SK-N-SH (cell line): ENCODE measurements at regions not wholly inside any gene's neighbourhood (a gene's known extent, or its start where the extent isn't known, plus 50 kb on each side); places are given as distances from the start of the nearest gene placed in this dataset.

ENCODE experiments used
- CTCF ChIA-PET: fragments of 300-600, 350-600 bp; formaldehyde crosslinking; extraction: SDS; loops from one replicate; lab custom pipeline; 2021; lab: Yijun Ruan, JAX
- POLR2A ChIA-PET: fragments of 350-600 bp; sonication (Branson Sonifier 250); formaldehyde crosslinking; extraction: SDS; loops from one replicate; lab custom pipeline; 2020; ENCODE audit warnings: antibody characterized with exemption, inconsistent platforms; lab: Yijun Ruan, JAX
- DNase-seq: peaks from one replicate; pipeline ENCODE4 v3.0.0; 2012
- H2AFZ ChIP-seq: fragments of 200-600 bp; sonication (generic); 2 replicates; pipeline ENCODE4 v1.8.1; 2016; ENCODE audit warnings: antibody characterized with exemption, mild to moderate bottlenecking, low read depth
- H3F3A ChIP-seq: fragments of 200-600 bp; sonication (generic); replicated peaks from 2 replicates; pipeline ENCODE3; 2016; ENCODE audit warnings: antibody characterized with exemption, mild to moderate bottlenecking; ENCODE audit not compliant: insufficient read depth
- H3K27ac ChIP-seq, 2 experiments: fragments of 200-500 bp in 1 of 2; fragments of 200-600 bp in 1 of 2; sonication (Bioruptor generic) in 1 of 2; sonication (generic), shearing (Covaris generic) in 1 of 2; 2 replicates each; pipeline versions ENCODE4 v1.5.1 to v1.6.1; 2014 to 2016; ENCODE audit warnings: low read depth in 2 of 2, inconsistent platforms in 1 of 2, low read length in 1 of 2, mild to moderate bottlenecking in 1 of 2, mixed read lengths in 1 of 2
- H3K27me3 ChIP-seq: fragments of 200-600 bp; sonication (generic), shearing (Covaris generic); 2 replicates; pipeline ENCODE4 v1.6.1; 2016; ENCODE audit warnings: mixed run types; ENCODE audit not compliant: insufficient read depth
- H3K36me3 ChIP-seq, 2 experiments: fragments of 200-500 bp in 1 of 2; fragments of 200-600 bp in 1 of 2; sonication (Bioruptor generic) in 1 of 2; sonication (generic) in 1 of 2; replicated peaks in 1 of 2; 2 replicates each; pipeline versions ENCODE3 to v1.5.1; 2014 to 2016; ENCODE audit warnings: low read length in 1 of 2, mild to moderate bottlenecking in 1 of 2; ENCODE audit not compliant: insufficient read depth in 2 of 2, control insufficient read depth in 1 of 2
- H3K4me1 ChIP-seq, 2 experiments: fragments of 200-500 bp in 1 of 2; fragments of 200-600 bp in 1 of 2; sonication (Bioruptor generic) in 1 of 2; sonication (generic), shearing (Covaris generic) in 1 of 2; 2 replicates each; pipeline versions ENCODE4 v1.5.1 to v1.6.1; 2014 to 2016; ENCODE audit warnings: low read depth in 1 of 2, low read length in 1 of 2, mixed run types in 1 of 2; ENCODE audit not compliant: insufficient read depth in 2 of 2, control insufficient read depth in 1 of 2
- H3K4me2 ChIP-seq: fragments of 200-600 bp; sonication (generic), shearing (Covaris generic); 2 replicates; pipeline ENCODE4 v1.6.1; 2017; ENCODE audit warnings: mixed run types
- H3K4me3 ChIP-seq, 2 experiments: fragments of 200-500 bp in 1 of 2; fragments of 200-600 bp in 1 of 2; sonication (Bioruptor generic) in 1 of 2; sonication (generic), shearing (Covaris generic) in 1 of 2; 2 replicates each; pipeline versions ENCODE4 v1.5.1 to v1.8.1; 2014 to 2016; ENCODE audit warnings: low read depth in 2 of 2, inconsistent platforms in 1 of 2, low read length in 1 of 2, mild to moderate bottlenecking in 1 of 2, mixed read lengths in 1 of 2, moderate library complexity in 1 of 2
- H3K79me2 ChIP-seq: fragments of 200-600 bp; sonication (generic); 2 replicates; pipeline ENCODE4 v1.8.1; 2017; ENCODE audit warnings: mild to moderate bottlenecking; ENCODE audit not compliant: insufficient read depth
- H3K9ac ChIP-seq: fragments of 200-600 bp; sonication (generic); 2 replicates; pipeline ENCODE4 v1.6.1; 2017; ENCODE audit warnings: mixed run types
- H3K9me2 ChIP-seq: fragments of 200-600 bp; sonication (generic); 2 replicates; pipeline ENCODE4 v1.6.1; 2017; ENCODE audit warnings: mixed run types
- H3K9me3 ChIP-seq: fragments of 200-600 bp; sonication (generic); 2 replicates; pipeline ENCODE4 v1.6.1; 2017; ENCODE audit warnings: mixed run types, mild to moderate bottlenecking, moderate library complexity
- H4K20me1 ChIP-seq: fragments of 200-600 bp; sonication (generic); 2 replicates; pipeline ENCODE4 v1.6.1; 2017; ENCODE audit warnings: mild to moderate bottlenecking, mixed run types; ENCODE audit not compliant: insufficient read depth
- CTCF ChIP-seq: fragments of 200-600 bp; sonication (generic); IDR thresholded peaks from 2 replicates; pipeline ENCODE4 v1.6.1; 2017; ENCODE audit warnings: antibody characterized with exemption, mild to moderate bottlenecking, moderate library complexity
- EP300 ChIP-seq, 2 experiments: IDR thresholded peaks; 2 replicates each; pipeline versions ENCODE4 v1.4.0 to v1.6.1; 2012; ENCODE audit warnings: borderline replicate concordance in 1 of 2, low read depth in 1 of 2, low read length in 1 of 2
- GABPA ChIP-seq: IDR thresholded peaks from 2 replicates; pipeline ENCODE4 v1.4.0; 2012; ENCODE audit warnings: low read depth, mild to moderate bottlenecking
- GATA2 ChIP-seq: sonication (generic); formaldehyde crosslinking; IDR thresholded peaks from 2 replicates; pipeline ENCODE4 v1.5.0; 2020; ENCODE audit warnings: mild to moderate bottlenecking, missing genetic modification reagents
- MAX ChIP-seq: IDR thresholded peaks from 2 replicates; pipeline ENCODE4 v1.4.0; 2012; ENCODE audit warnings: low read depth
- MEF2A ChIP-seq: IDR thresholded peaks from 2 replicates; pipeline ENCODE4 v1.4.0; 2012; ENCODE audit warnings: low read depth, borderline replicate concordance
- MXI1 ChIP-seq: IDR thresholded peaks from 2 replicates; pipeline ENCODE4 v1.6.1; 2012; ENCODE audit warnings: mild to moderate bottlenecking, low read depth, low read length, improper control_type of control experiment
- NRF1 ChIP-seq: IDR thresholded peaks from 2 replicates; pipeline ENCODE4 v1.6.1; 2012; ENCODE audit warnings: low read depth, mild to moderate bottlenecking, low read length
- REST ChIP-seq: IDR thresholded peaks from 2 replicates; pipeline ENCODE4 v1.6.1; 2012; ENCODE audit warnings: mild to moderate bottlenecking, low read depth, low read length, moderate library complexity
- SIN3A ChIP-seq: IDR thresholded peaks from 2 replicates; pipeline ENCODE4 v1.6.1; 2012; ENCODE audit warnings: low read depth, mild to moderate bottlenecking, low read length, moderate library complexity, borderline replicate concordance
- TAF1 ChIP-seq: IDR thresholded peaks from 2 replicates; pipeline ENCODE4 v1.6.1; 2012; ENCODE audit warnings: low read depth, mild to moderate bottlenecking, low read length, moderate library complexity, borderline replicate concordance
- TEAD4 ChIP-seq: IDR thresholded peaks from 2 replicates; pipeline ENCODE4 v1.4.0; 2012; ENCODE audit warnings: mild to moderate bottlenecking, borderline replicate concordance; ENCODE audit not compliant: insufficient read depth
- USF2 ChIP-seq: fragments of 150-350 bp; IDR thresholded peaks from 2 replicates; pipeline ENCODE4 v1.6.1; 2017; ENCODE audit warnings: antibody characterized with exemption, low read length, low read depth, borderline replicate concordance
- YY1 ChIP-seq: IDR thresholded peaks from 2 replicates; pipeline ENCODE4 v1.4.0; 2012; ENCODE audit warnings: low read depth, mild to moderate bottlenecking
- WGBS: methylation state at CpG from one replicate; pipeline ENCODE4 v1.1.6; 2017; ENCODE audit warnings: low lambda C conversion rate; 5-methylcytosine and 5-hydroxymethylcytosine counted together

GRCh38 chr1:223460566-223461189, 67.5 kb downstream of the CCDC185 start (continued):
- TF ChIP-seq REST (no peak), YY1 (no peak), GABPA (no peak), EP300 (IDR thresholded peaks at IDR 0.05; ENCODE audit: borderline replicate concordance in 1 of 2, low read depth in 1 of 2, low read length in 1 of 2) (no peak), TEAD4 (no peak), TAF1 (no peak), MXI1 (no peak), MEF2A (no peak), USF2 (no peak)

- Histone ChIP-seq H3K9me2 (no peaks in the 10 kb centered on the region), H3K36me3 (no peaks in the 10 kb centered on the region), H3K9me3 (no peaks in the 10 kb centered on the region), H3K27me3 (no peaks in the 10 kb centered on the region; the same call in 1 of the 2 replicates), H3K4me1 (no peaks in the 10 kb centered on the region; a peak in 1 of 4 replicates), H4K20me1 (no peaks in the 10 kb centered on the region), H3K4me3 (no peak overlapping the region), H3K9ac (no peak overlapping the region), H3F3A (no peaks in the 10 kb centered on the region), H3K27ac (no peak overlapping the region), H2AFZ (no peak overlapping the region), H3K4me2 (no peak overlapping the region), H3K79me2 (no peaks in the 10 kb centered on the region)
- no peak for DNase-seq
- POLR2A ChIA-PET, result no interaction called here
- TF ChIP-seq GATA2 (CRISPR knock-in tag), result no peak
- no peak for TF ChIP-seq CTCF
- no peak for TF ChIP-seq TAF1
- no peak for TF ChIP-seq MAX
- no peak for TF ChIP-seq SIN3A
- no peak for TF ChIP-seq NRF1
- no peak for TF ChIP-seq USF2
- CTCF ChIA-PET, result interaction anchor here (0.6 kb wide), 1 partner anchor 716 kb away, joined by 3 read pairs; no protein-coding TSS in a partner anchor
- WGBS, result 82% methylated on average over 5 of the region's 5 CpGs
Observed at GRCh38 chr1:223462047-223462630, 68.9 kb downstream of the CCDC185 start.
